Liver (tissue), 8 donors: ENCODE measurements at regions not wholly inside any gene's neighbourhood (a gene's known extent, or its start where the extent isn't known, plus 50 kb on each side); places are given as distances from the start of the nearest gene placed in this dataset.

Experiments used
- DNase-seq: peaks from one replicate; pipeline ENCODE4 v3.0.0-alpha.2; 2017; ENCODE audit warnings: low spot score
- H3K27ac ChIP-seq, 2 donors: one replicate each; pipeline ENCODE4 v1.7.0; 2013; ENCODE audit warnings: inconsistent platforms in 2 of 2, low read length in 2 of 2, control low read depth in 1 of 2, low read depth in 1 of 2, mild to moderate bottlenecking in 1 of 2
- H3K27me3 ChIP-seq, 4 donors: one replicate each; pipeline versions ENCODE4 v1.6.1 to v1.7.0; 2013; ENCODE audit warnings: low read length in 3 of 4, inconsistent platforms in 1 of 4, mild to moderate bottlenecking in 1 of 4, moderate library complexity in 1 of 4; ENCODE audit not compliant: control insufficient read depth in 4 of 4, insufficient read depth in 4 of 4
- H3K36me3 ChIP-seq, 4 donors: one replicate each; pipeline versions ENCODE4 v1.6.1 to v1.7.0; 2013; ENCODE audit warnings: low read length in 3 of 4, mild to moderate bottlenecking in 3 of 4, low read depth in 1 of 4, moderate library complexity in 1 of 4; ENCODE audit not compliant: control insufficient read depth in 4 of 4, insufficient read depth in 3 of 4
- H3K4me1 ChIP-seq, 4 donors: one replicate each; pipeline versions ENCODE4 v1.6.1 to v1.7.0; 2013; ENCODE audit warnings: low read length in 3 of 4, mild to moderate bottlenecking in 3 of 4, moderate library complexity in 1 of 4; ENCODE audit not compliant: control insufficient read depth in 4 of 4, insufficient read depth in 4 of 4
- H3K4me3 ChIP-seq, 3 donors: one replicate each; pipeline versions ENCODE4 v1.6.1 to v1.7.0; 2013; ENCODE audit warnings: low read length in 3 of 3, control low read depth in 1 of 3, low read depth in 1 of 3, mild to moderate bottlenecking in 1 of 3
- H3K9ac ChIP-seq, 2 donors: one replicate each; pipeline ENCODE4 v1.7.0; 2013; ENCODE audit warnings: low read length in 2 of 2, mild to moderate bottlenecking in 2 of 2, moderate library complexity in 2 of 2, control low read depth in 1 of 2, low read depth in 1 of 2
- H3K9me3 ChIP-seq, 4 donors: one replicate each; pipeline versions ENCODE4 v1.6.1 to v1.7.0; 2013; ENCODE audit warnings: low read length in 3 of 4; ENCODE audit not compliant: control insufficient read depth in 4 of 4
- CTCF ChIP-seq: fragments of 150-350 bp; IDR thresholded peaks from 2 replicates; pipeline ENCODE4 v1.5.1; 2017; ENCODE audit warnings: improper control_type of control experiment, low read depth, low read length; ENCODE audit not compliant: missing input control
- EGR1 ChIP-seq, 2 donors: IDR thresholded peaks; 2 replicates each; pipeline ENCODE4 v1.6.1; 2016 to 2018; ENCODE audit warnings: antibody characterized with exemption in 2 of 2, low read depth in 2 of 2
- FOXA1 ChIP-seq: IDR thresholded peaks from 2 replicates; pipeline ENCODE4 v1.6.1; 2016; ENCODE audit warnings: antibody characterized with exemption
- FOXA2 ChIP-seq: IDR thresholded peaks from 2 replicates; pipeline ENCODE4 v1.6.1; 2016; ENCODE audit warnings: antibody characterized with exemption
- GABPA ChIP-seq, 2 donors: IDR thresholded peaks in 1 of 2; conservative IDR thresholded peaks in 1 of 2; 2 replicates each; pipeline ENCODE4 v1.6.1; 2016; ENCODE audit warnings: antibody characterized with exemption in 2 of 2, mild to moderate bottlenecking in 1 of 2, moderate library complexity in 1 of 2
- HNF4A ChIP-seq, 2 donors: conservative IDR thresholded peaks; 2 replicates each; pipeline ENCODE4 v1.6.1; 2016; ENCODE audit warnings: antibody characterized with exemption in 2 of 2, mild to moderate bottlenecking in 2 of 2
- HNF4G ChIP-seq: IDR thresholded peaks from 2 replicates; pipeline ENCODE4 v1.6.1; 2016; ENCODE audit warnings: antibody characterized with exemption
- JUND ChIP-seq, 2 donors: IDR thresholded peaks; 2 replicates each; pipeline ENCODE4 v1.6.1; 2016; ENCODE audit warnings: antibody characterized with exemption in 2 of 2
- MAX ChIP-seq: IDR thresholded peaks from 2 replicates; pipeline ENCODE4 v1.6.1; 2016; ENCODE audit warnings: antibody characterized with exemption
- NR2F2 ChIP-seq: IDR thresholded peaks from 2 replicates; pipeline ENCODE4 v1.6.1; 2016; ENCODE audit warnings: antibody characterized with exemption
- RAD21 ChIP-seq, 2 donors: IDR thresholded peaks; 2 replicates each; pipeline ENCODE4 v1.6.1; 2016; ENCODE audit warnings: antibody characterized with exemption in 2 of 2, mild to moderate bottlenecking in 2 of 2
- RXRA ChIP-seq, 2 donors: IDR thresholded peaks; 2 replicates each; pipeline ENCODE4 v1.6.1; 2017 to 2018; ENCODE audit warnings: antibody characterized with exemption in 2 of 2, mild to moderate bottlenecking in 1 of 2
- SP1 ChIP-seq: IDR thresholded peaks from 2 replicates; pipeline ENCODE4 v1.6.1; 2018; ENCODE audit warnings: antibody characterized with exemption, mild to moderate bottlenecking
- TAF1 ChIP-seq: conservative IDR thresholded peaks from 2 replicates; pipeline ENCODE4 v1.6.1; 2016; ENCODE audit warnings: antibody characterized with exemption, mild to moderate bottlenecking
- YY1 ChIP-seq: IDR thresholded peaks from 2 replicates; pipeline ENCODE4 v1.6.1; 2016; ENCODE audit warnings: antibody characterized with exemption, mild to moderate bottlenecking
- whole genome bisulfite sequencing: extraction: QIAGEN DNeasy Blood & Tissue Kit; methylation state at CpG from one replicate; pipeline ENCODE4 v1.1.7; 2013; 5-methylcytosine and 5-hydroxymethylcytosine counted together
- TF ChIP-seq, protein P1 (sequence below): IDR thresholded peaks from 2 replicates; pipeline ENCODE4 v1.6.1; 2016; ENCODE audit warnings: antibody characterized with exemption, mild to moderate bottlenecking
- TF ChIP-seq, protein P2 (sequence below): IDR thresholded peaks from 2 replicates; pipeline ENCODE4 v1.6.1; 2016; ENCODE audit warnings: antibody characterized with exemption
- donor health status: healthy.
- donor health status: healthy.
- donor health status: healthy.
- donor health status: healthy.
- donor health status: healthy.

GRCh38 chr9:2489838-2490314 is 131.7 kb upstream of the VLDLR start:
- H3K9me3 ChIP-seq = no peaks in the 10 kb centered on the region
- no peaks in the 10 kb centered on the region for H3K27me3 ChIP-seq
- no peak overlapping the region for H3K9ac ChIP-seq
- H3K27ac ChIP-seq = no peak overlapping the region
- H3K36me3 ChIP-seq = no peaks in the 10 kb centered on the region
- no peak overlapping the region for H3K4me3 ChIP-seq
- WGBS = 68% methylated on average over 2 of the region's 2 CpGs
- no peaks in the 10 kb centered on the region for H3K4me1 ChIP-seq
- TF ChIP-seq RAD21 (IDR thresholded peaks at IDR 0.05) (peak in 1 of 2 donors; percentile 9), EGR1 (IDR thresholded peaks at IDR 0.05; ENCODE audit: low read depth in 2 of 2) (no peak)
- DNase-seq = no peak

GRCh38 chr9:2492161-2492560 is 129.4 kb upstream of the VLDLR start:
- H3K9ac ChIP-seq = no peak overlapping the region
- no peaks in the 10 kb centered on the region for H3K36me3 ChIP-seq
- H3K27me3 ChIP-seq = no peaks in the 10 kb centered on the region
- DNase-seq = no peak
- H3K4me3 ChIP-seq = no peak overlapping the region
- WGBS = 97% methylated on average over 3 of the region's 3 CpGs
- no peak for TF ChIP-seq FOXA1
- TF ChIP-seq HNF4G = no peak
- no peak for TF ChIP-seq NR2F2
- TF ChIP-seq FOXA2 = no peak
- TF ChIP-seq GABPA (IDR thresholded peaks at IDR 0.05 in 1 of 2, conservative IDR thresholded peaks at IDR 0.05 in 1 of 2) = no peak
- TF ChIP-seq, protein P1, sequence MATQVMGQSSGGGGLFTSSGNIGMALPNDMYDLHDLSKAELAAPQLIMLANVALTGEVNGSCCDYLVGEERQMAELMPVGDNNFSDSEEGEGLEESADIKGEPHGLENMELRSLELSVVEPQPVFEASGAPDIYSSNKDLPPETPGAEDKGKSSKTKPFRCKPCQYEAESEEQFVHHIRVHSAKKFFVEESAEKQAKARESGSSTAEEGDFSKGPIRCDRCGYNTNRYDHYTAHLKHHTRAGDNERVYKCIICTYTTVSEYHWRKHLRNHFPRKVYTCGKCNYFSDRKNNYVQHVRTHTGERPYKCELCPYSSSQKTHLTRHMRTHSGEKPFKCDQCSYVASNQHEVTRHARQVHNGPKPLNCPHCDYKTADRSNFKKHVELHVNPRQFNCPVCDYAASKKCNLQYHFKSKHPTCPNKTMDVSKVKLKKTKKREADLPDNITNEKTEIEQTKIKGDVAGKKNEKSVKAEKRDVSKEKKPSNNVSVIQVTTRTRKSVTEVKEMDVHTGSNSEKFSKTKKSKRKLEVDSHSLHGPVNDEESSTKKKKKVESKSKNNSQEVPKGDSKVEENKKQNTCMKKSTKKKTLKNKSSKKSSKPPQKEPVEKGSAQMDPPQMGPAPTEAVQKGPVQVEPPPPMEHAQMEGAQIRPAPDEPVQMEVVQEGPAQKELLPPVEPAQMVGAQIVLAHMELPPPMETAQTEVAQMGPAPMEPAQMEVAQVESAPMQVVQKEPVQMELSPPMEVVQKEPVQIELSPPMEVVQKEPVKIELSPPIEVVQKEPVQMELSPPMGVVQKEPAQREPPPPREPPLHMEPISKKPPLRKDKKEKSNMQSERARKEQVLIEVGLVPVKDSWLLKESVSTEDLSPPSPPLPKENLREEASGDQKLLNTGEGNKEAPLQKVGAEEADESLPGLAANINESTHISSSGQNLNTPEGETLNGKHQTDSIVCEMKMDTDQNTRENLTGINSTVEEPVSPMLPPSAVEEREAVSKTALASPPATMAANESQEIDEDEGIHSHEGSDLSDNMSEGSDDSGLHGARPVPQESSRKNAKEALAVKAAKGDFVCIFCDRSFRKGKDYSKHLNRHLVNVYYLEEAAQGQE = no peak
- TF ChIP-seq JUND (IDR thresholded peaks at IDR 0.05) = no peak
- no peak for TF ChIP-seq SP1
- no peak for TF ChIP-seq CTCF
- no peak for TF ChIP-seq RXRA (IDR thresholded peaks at IDR 0.05)
- no peak for TF ChIP-seq TAF1
- no peak for TF ChIP-seq HNF4A (conservative IDR thresholded peaks at IDR 0.05)
- TF ChIP-seq, protein P2, sequence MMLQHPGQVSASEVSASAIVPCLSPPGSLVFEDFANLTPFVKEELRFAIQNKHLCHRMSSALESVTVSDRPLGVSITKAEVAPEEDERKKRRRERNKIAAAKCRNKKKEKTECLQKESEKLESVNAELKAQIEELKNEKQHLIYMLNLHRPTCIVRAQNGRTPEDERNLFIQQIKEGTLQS = no peak
- no peak overlapping the region for H3K27ac ChIP-seq
- H3K4me1 ChIP-seq = no peaks in the 10 kb centered on the region
- no peaks in the 10 kb centered on the region for H3K9me3 ChIP-seq

DNA sequence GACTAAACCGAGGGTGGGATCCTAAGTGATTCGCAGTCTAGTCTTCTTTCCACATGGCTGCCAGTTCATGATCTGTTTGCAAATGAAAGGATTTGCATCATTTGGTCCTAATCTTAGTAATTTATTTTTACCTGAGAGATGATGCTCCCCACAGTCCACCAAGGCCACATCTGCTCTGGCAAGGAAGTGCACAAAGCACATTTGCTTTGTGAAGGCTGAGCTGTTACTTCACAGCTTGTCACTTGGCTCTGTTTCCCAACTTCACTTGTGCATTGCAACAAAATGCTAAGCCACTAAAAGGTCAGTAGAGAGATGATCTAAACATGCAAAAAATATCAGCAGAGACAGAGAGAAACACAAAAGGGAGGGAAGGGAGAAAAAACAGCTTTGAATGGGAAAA is 128.5 kb upstream of the VLDLR start:
- no peak overlapping the region for H3K4me3 ChIP-seq
- no peak overlapping the region for H3K27ac ChIP-seq
- no peaks in the 10 kb centered on the region for H3K36me3 ChIP-seq
- 94% methylated on average over 2 of the region's 2 CpGs for WGBS
- no peaks in the 10 kb centered on the region for H3K27me3 ChIP-seq
- no peaks in the 10 kb centered on the region for H3K4me1 ChIP-seq
- no peak for TF ChIP-seq CTCF
- no peak for TF ChIP-seq EGR1 (IDR thresholded peaks at IDR 0.05; ENCODE audit: low read depth in 2 of 2)
- TF ChIP-seq JUND (IDR thresholded peaks at IDR 0.05) = no peak
- no peak for TF ChIP-seq TAF1
- no peak for TF ChIP-seq HNF4G
- TF ChIP-seq SP1 = no peak
- TF ChIP-seq, protein P2 = no peak
- no peak for TF ChIP-seq YY1
- TF ChIP-seq FOXA1 = no peak
- no peak for TF ChIP-seq MAX
- TF ChIP-seq RAD21 (IDR thresholded peaks at IDR 0.05) = no peak
- no peak for TF ChIP-seq NR2F2
- DNase-seq = no peak
- no peaks in the 10 kb centered on the region for H3K9me3 ChIP-seq
- no peak overlapping the region for H3K9ac ChIP-seq
